ENCODE measurements at regions not wholly inside any gene's neighbourhood (a gene's known extent, or its start where the extent isn't known, plus 50 kb on each side); places are given as distances from the start of the nearest gene placed in this dataset.

GRCh38 chr16:85171004-85171758 is 58.9 kb upstream of the CIBAR2 start (continued):
- TF ChIP-seq PAX8 (CRISPR knock-in tag; IDR thresholded peaks at IDR 0.05; ENCODE audit: borderline replicate concordance) (no peak), IRX3 (CRISPR knock-in tag; IDR thresholded peaks at IDR 0.05; ENCODE audit: borderline replicate concordance, low read depth) (no peak), ZNF329 (CRISPR knock-in tag; IDR thresholded peaks at IDR 0.05; ENCODE audit: low read depth) (no peak), FLYWCH1 (CRISPR knock-in tag; IDR thresholded peaks at IDR 0.05) (no peak), HNRNPLL (IDR thresholded peaks at IDR 0.05; ENCODE audit: low read depth, low read length, poor library complexity, severe bottlenecking) (peak; percentile 17), ZNF354B (CRISPR knock-in tag; IDR thresholded peaks at IDR 0.05) (no peak), KLF13 (CRISPR knock-in tag; IDR thresholded peaks at IDR 0.05) (no peak), POGZ (CRISPR knock-in tag; IDR thresholded peaks at IDR 0.05) (no peak), ZNF335 (CRISPR knock-in tag; IDR thresholded peaks at IDR 0.05) (no peak), ZMAT3 (CRISPR knock-in tag; conservative IDR thresholded peaks at IDR 0.05) (0 out of 2 replicates have a peak, but pooled peaks have one; percentile 52), ZNF546 (CRISPR knock-in tag; conservative IDR thresholded peaks at IDR 0.05) (no peak; the same call in 1 of the 2 replicates), HOMEZ (CRISPR knock-in tag; IDR thresholded peaks at IDR 0.05; ENCODE audit: low read depth) (no peak), PCBP2 (optimal IDR thresholded peaks at IDR 0.05; ENCODE audit: low read depth, low read length, poor library complexity, severe bottlenecking) (no peak), THAP11 (CRISPR knock-in tag; IDR thresholded peaks at IDR 0.05) (no peak), SETDB1 (CRISPR knock-in tag; IDR thresholded peaks at IDR 0.05; ENCODE audit: borderline replicate concordance) (no peak), THRA (CRISPR knock-in tag; IDR thresholded peaks at IDR 0.05; ENCODE audit: borderline replicate concordance) (no peak), ZZZ3 (CRISPR knock-in tag; IDR thresholded peaks at IDR 0.05; ENCODE audit: borderline replicate concordance) (0 out of 2 replicates have a peak, but pooled peaks have one; percentile 11), ZNF564 (CRISPR knock-in tag; IDR thresholded peaks at IDR 0.05) (0 out of 2 replicates have a peak, but pooled peaks have one; percentile 48), NFATC3 (CRISPR knock-in tag; IDR thresholded peaks at IDR 0.05) (no peak), ZNF737 (CRISPR knock-in tag; IDR thresholded peaks at IDR 0.05; ENCODE audit: borderline replicate concordance) (no peak)
- TF ChIP-seq, protein P1, sequence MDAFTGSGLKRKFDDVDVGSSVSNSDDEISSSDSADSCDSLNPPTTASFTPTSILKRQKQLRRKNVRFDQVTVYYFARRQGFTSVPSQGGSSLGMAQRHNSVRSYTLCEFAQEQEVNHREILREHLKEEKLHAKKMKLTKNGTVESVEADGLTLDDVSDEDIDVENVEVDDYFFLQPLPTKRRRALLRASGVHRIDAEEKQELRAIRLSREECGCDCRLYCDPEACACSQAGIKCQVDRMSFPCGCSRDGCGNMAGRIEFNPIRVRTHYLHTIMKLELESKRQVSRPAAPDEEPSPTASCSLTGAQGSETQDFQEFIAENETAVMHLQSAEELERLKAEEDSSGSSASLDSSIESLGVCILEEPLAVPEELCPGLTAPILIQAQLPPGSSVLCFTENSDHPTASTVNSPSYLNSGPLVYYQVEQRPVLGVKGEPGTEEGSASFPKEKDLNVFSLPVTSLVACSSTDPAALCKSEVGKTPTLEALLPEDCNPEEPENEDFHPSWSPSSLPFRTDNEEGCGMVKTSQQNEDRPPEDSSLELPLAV (CRISPR knock-in tag; conservative IDR thresholded peaks at IDR 0.05; ENCODE audit: low read depth) = no peak
- TF ChIP-seq, protein P2, sequence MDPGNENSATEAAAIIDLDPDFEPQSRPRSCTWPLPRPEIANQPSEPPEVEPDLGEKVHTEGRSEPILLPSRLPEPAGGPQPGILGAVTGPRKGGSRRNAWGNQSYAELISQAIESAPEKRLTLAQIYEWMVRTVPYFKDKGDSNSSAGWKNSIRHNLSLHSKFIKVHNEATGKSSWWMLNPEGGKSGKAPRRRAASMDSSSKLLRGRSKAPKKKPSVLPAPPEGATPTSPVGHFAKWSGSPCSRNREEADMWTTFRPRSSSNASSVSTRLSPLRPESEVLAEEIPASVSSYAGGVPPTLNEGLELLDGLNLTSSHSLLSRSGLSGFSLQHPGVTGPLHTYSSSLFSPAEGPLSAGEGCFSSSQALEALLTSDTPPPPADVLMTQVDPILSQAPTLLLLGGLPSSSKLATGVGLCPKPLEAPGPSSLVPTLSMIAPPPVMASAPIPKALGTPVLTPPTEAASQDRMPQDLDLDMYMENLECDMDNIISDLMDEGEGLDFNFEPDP (CRISPR knock-in tag; conservative IDR thresholded peaks at IDR 0.05) = 0 out of 2 replicates have a peak, but pooled peaks have one; percentile 83
- TF ChIP-seq, protein P3, sequence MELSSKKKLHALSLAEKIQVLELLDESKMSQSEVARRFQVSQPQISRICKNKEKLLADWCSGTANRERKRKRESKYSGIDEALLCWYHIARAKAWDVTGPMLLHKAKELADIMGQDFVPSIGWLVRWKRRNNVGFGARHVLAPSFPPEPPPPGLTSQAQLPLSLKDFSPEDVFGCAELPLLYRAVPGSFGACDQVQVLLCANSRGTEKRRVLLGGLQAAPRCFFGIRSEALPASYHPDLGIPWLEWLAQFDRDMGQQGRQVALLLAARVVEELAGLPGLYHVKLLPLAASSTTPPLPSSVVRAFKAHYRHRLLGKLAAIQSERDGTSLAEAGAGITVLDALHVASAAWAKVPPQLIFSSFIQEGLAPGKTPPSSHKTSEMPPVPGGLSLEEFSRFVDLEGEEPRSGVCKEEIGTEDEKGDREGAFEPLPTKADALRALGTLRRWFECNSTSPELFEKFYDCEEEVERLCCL (CRISPR knock-in tag; IDR thresholded peaks at IDR 0.05; ENCODE audit: borderline replicate concordance) = no peak
